WTC11 (cell line): ENCODE measurements at regions not wholly inside any gene's neighbourhood (a gene's known extent, or its start where the extent isn't known, plus 50 kb on each side); places are given as distances from the start of the nearest gene placed in this dataset.

Experiments used
- ATAC-seq: fragments of 200-7000 bp; cut with Tn5 transposase; 2 replicates; pipeline ENCODE4 v1.10.0; 2021; ENCODE audit warnings: mild to moderate bottlenecking, moderate library complexity
- CTCF ChIA-PET: fragments of 300-600 bp; sonication (Branson Sonifier 250); formaldehyde crosslinking; loops from one replicate; lab custom pipeline; 2021; ENCODE audit warnings: antibody characterized with exemption; lab: Charles Lee
- POLR2A ChIA-PET: fragments of 350-600 bp; sonication (Branson Sonifier 250); formaldehyde crosslinking; loops from one replicate; lab custom pipeline; 2021; ENCODE audit warnings: antibody characterized with exemption; lab: Charles Lee
- DNase-seq: peaks from one replicate; pipeline ENCODE4 v3.0.0; 2021; ENCODE audit warnings: low spot score
- H3K27ac Mint-ChIP-seq: 2 replicates; pipeline ENCODE4 v1.8.0; 2021; ENCODE audit warnings: mixed read lengths
- H3K27me3 Mint-ChIP-seq: 2 replicates; pipeline ENCODE4 v1.8.0; 2021; ENCODE audit warnings: low read depth, mild to moderate bottlenecking, moderate library complexity, mixed read lengths
- H3K36me3 Mint-ChIP-seq: 2 replicates; pipeline ENCODE4 v1.8.0; 2021; ENCODE audit warnings: mixed read lengths
- H3K4me1 Mint-ChIP-seq: 2 replicates; pipeline ENCODE4 v1.8.0; 2022; ENCODE audit warnings: mixed read lengths
- H3K4me3 Mint-ChIP-seq: 2 replicates; pipeline ENCODE4 v1.8.0; 2021; ENCODE audit warnings: mild to moderate bottlenecking, moderate library complexity, mixed read lengths
- H3K9me3 Mint-ChIP-seq: 2 replicates; pipeline ENCODE4 v1.8.0; 2021; ENCODE audit warnings: mixed read lengths
- CBFB ChIP-seq: sonication (generic); formaldehyde crosslinking; IDR thresholded peaks from 2 replicates; pipeline ENCODE4 v1.8.1; 2022; ENCODE audit warnings: mild to moderate bottlenecking, low read depth, missing genetic modification reagents
- CDX4 ChIP-seq: fragments of 250-450 bp; sonication (Bioruptor Pico); IDR thresholded peaks from 2 replicates; pipeline ENCODE4 v1.9.0; 2021; ENCODE audit warnings: moderate library complexity, mild to moderate bottlenecking, inconsistent platforms, borderline replicate concordance
- CREB1 ChIP-seq: sonication (generic); formaldehyde crosslinking; IDR thresholded peaks from 2 replicates; pipeline ENCODE4 v1.8.0; 2023; ENCODE audit warnings: mild to moderate bottlenecking, missing genetic modification reagents
- CREM ChIP-seq: sonication (generic); formaldehyde crosslinking; IDR thresholded peaks from 2 replicates; pipeline ENCODE4 v1.8.1; 2022; ENCODE audit warnings: mild to moderate bottlenecking, missing genetic modification reagents, moderate library complexity
- E2F4 ChIP-seq: sonication (generic); formaldehyde crosslinking; IDR thresholded peaks from 2 replicates; pipeline ENCODE4 v1.8.1; 2022; ENCODE audit warnings: low read depth, mild to moderate bottlenecking, moderate library complexity, missing genetic modification reagents, borderline replicate concordance
- ESRRA ChIP-seq: sonication (generic); formaldehyde crosslinking; IDR thresholded peaks from 2 replicates; pipeline ENCODE4 v1.8.1; 2022; ENCODE audit warnings: mild to moderate bottlenecking, missing genetic modification reagents, borderline replicate concordance
- FOXK1 ChIP-seq: sonication (generic); formaldehyde crosslinking; IDR thresholded peaks from 2 replicates; pipeline ENCODE4 v1.8.0; 2022; ENCODE audit warnings: mild to moderate bottlenecking, moderate library complexity, missing genetic modification reagents
- FOXP1 ChIP-seq: sonication (generic); formaldehyde crosslinking; IDR thresholded peaks from 2 replicates; pipeline ENCODE4 v1.8.0; 2022; ENCODE audit warnings: missing genetic modification reagents, mild to moderate bottlenecking, moderate library complexity, borderline replicate concordance
- FOXP4 ChIP-seq: sonication (generic); formaldehyde crosslinking; IDR thresholded peaks from 2 replicates; pipeline ENCODE4 v1.8.0; 2022; ENCODE audit warnings: mild to moderate bottlenecking, missing genetic modification reagents
- JUN ChIP-seq: sonication (generic); formaldehyde crosslinking; IDR thresholded peaks from 2 replicates; pipeline ENCODE4 v1.8.0; 2023; ENCODE audit warnings: mild to moderate bottlenecking, missing genetic modification reagents
- MAX ChIP-seq: sonication (generic); formaldehyde crosslinking; IDR thresholded peaks from 2 replicates; pipeline ENCODE4 v1.8.0; 2022; ENCODE audit warnings: mild to moderate bottlenecking, missing genetic modification reagents
- MLX ChIP-seq: sonication (generic); formaldehyde crosslinking; IDR thresholded peaks from 2 replicates; pipeline ENCODE4 v1.8.1; 2023; ENCODE audit warnings: mild to moderate bottlenecking, missing genetic modification reagents, moderate library complexity
- NFATC4 ChIP-seq: fragments of 250-450 bp; sonication (Bioruptor Pico); IDR thresholded peaks from 2 replicates; pipeline ENCODE4 v1.9.0; 2021; ENCODE audit warnings: mild to moderate bottlenecking
- NR3C1 ChIP-seq: sonication (generic); formaldehyde crosslinking; conservative IDR thresholded peaks from 2 replicates; pipeline ENCODE4 v1.8.1; 2023; ENCODE audit warnings: low read depth, mild to moderate bottlenecking, missing genetic modification reagents
- RELA ChIP-seq: sonication (generic); formaldehyde crosslinking; IDR thresholded peaks from 2 replicates; pipeline ENCODE4 v1.8.1; 2022; ENCODE audit warnings: missing genetic modification reagents, mild to moderate bottlenecking, borderline replicate concordance
- RORB ChIP-seq: fragments of 250-450 bp; sonication (Bioruptor Pico); IDR thresholded peaks from 2 replicates; pipeline ENCODE4 v1.9.0; 2021; ENCODE audit warnings: mild to moderate bottlenecking
- TCF7 ChIP-seq: sonication (generic); formaldehyde crosslinking; IDR thresholded peaks from 2 replicates; pipeline ENCODE4 v1.8.0; 2022; ENCODE audit warnings: mild to moderate bottlenecking, low read depth, missing genetic modification reagents, moderate library complexity
- ZBTB21 ChIP-seq: sonication (generic); formaldehyde crosslinking; IDR thresholded peaks from 2 replicates; pipeline ENCODE4 v1.8.1; 2023; ENCODE audit warnings: mild to moderate bottlenecking, missing genetic modification reagents, borderline replicate concordance
- ZBTB43 ChIP-seq: sonication (generic); formaldehyde crosslinking; IDR thresholded peaks from 2 replicates; pipeline ENCODE4 v1.8.1; 2023; ENCODE audit warnings: mild to moderate bottlenecking, missing genetic modification reagents
- ZNF121 ChIP-seq: sonication (generic); formaldehyde crosslinking; IDR thresholded peaks from 2 replicates; pipeline ENCODE4 v1.8.0; 2023; ENCODE audit warnings: missing genetic modification reagents
- ZNF396 ChIP-seq: fragments of 250-450 bp; sonication (Bioruptor Pico); IDR thresholded peaks from 2 replicates; pipeline ENCODE4 v1.8.0; 2021; ENCODE audit warnings: mild to moderate bottlenecking, moderate library complexity, borderline replicate concordance
- ZNF416 ChIP-seq: fragments of 250-450 bp; sonication (Bioruptor Pico); IDR thresholded peaks from 2 replicates; pipeline ENCODE4 v1.9.0; 2021; ENCODE audit warnings: mild to moderate bottlenecking, inconsistent platforms
- TF ChIP-seq, protein P1 (sequence below): sonication (generic); formaldehyde crosslinking; IDR thresholded peaks from 2 replicates; pipeline ENCODE4 v1.8.0; 2023; ENCODE audit warnings: missing genetic modification reagents
- TF ChIP-seq, protein P2 (sequence below): sonication (generic); formaldehyde crosslinking; IDR thresholded peaks from 2 replicates; pipeline ENCODE4 v1.8.1; 2023; ENCODE audit warnings: mild to moderate bottlenecking, missing genetic modification reagents, moderate library complexity
- TF ChIP-seq, protein P3 (sequence below): sonication (generic); formaldehyde crosslinking; IDR thresholded peaks from 2 replicates; pipeline ENCODE4 v1.8.1; 2022; ENCODE audit warnings: low read depth, missing genetic modification reagents, borderline replicate concordance

- H3K27me3 Mint-ChIP-seq: no peaks in the 10 kb centered on the region
- H3K9me3 Mint-ChIP-seq: no peaks in the 10 kb centered on the region
- H3K4me1 Mint-ChIP-seq: peaks cover 6% of the 10 kb centered on the region
- DNase-seq (no peak), ATAC-seq (no peak)
- no peak overlapping the region for H3K4me3 Mint-ChIP-seq
- no peak overlapping the region for H3K27ac Mint-ChIP-seq
- TF ChIP-seq MLX (CRISPR knock-in tag) (no peak), RELA (CRISPR knock-in tag) (no peak), ZNF416 (CRISPR knock-in tag) (no peak), NFATC4 (CRISPR knock-in tag) (no peak), ZBTB43 (no peak), E2F4 (no peak), ESRRA (CRISPR knock-in tag) (no peak), RORB (no peak), CDX4 (CRISPR knock-in tag) (no peak), JUN (CRISPR knock-in tag) (no peak), MAX (no peak), TCF7 (CRISPR knock-in tag) (no peak), ZNF121 (CRISPR knock-in tag) (no peak), ZBTB21 (no peak), CREB1 (no peak)
- TF ChIP-seq, protein P1, sequence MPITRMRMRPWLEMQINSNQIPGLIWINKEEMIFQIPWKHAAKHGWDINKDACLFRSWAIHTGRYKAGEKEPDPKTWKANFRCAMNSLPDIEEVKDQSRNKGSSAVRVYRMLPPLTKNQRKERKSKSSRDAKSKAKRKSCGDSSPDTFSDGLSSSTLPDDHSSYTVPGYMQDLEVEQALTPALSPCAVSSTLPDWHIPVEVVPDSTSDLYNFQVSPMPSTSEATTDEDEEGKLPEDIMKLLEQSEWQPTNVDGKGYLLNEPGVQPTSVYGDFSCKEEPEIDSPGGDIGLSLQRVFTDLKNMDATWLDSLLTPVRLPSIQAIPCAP (CRISPR knock-in tag): no peak
- TF ChIP-seq, protein P2, sequence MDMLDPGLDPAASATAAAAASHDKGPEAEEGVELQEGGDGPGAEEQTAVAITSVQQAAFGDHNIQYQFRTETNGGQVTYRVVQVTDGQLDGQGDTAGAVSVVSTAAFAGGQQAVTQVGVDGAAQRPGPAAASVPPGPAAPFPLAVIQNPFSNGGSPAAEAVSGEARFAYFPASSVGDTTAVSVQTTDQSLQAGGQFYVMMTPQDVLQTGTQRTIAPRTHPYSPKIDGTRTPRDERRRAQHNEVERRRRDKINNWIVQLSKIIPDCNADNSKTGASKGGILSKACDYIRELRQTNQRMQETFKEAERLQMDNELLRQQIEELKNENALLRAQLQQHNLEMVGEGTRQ (CRISPR knock-in tag): no peak
- POLR2A ChIA-PET: no interaction called here
- no peaks in the 10 kb centered on the region for H3K36me3 Mint-ChIP-seq
- CTCF ChIA-PET: no interaction called here
Measured at GRCh38 chr4:34678431-34678830, 1565.9 kb downstream of the ARAP2 start.

GRCh38 chr4:34679228-34679627 lies 1565.1 kb downstream of the ARAP2 start:
- H3K4me3 Mint-ChIP-seq: no peak overlapping the region
- ChIA-PET CTCF (no interaction called here), POLR2A (interaction anchor here (0.6 kb wide), 1 partner anchor 19 kb away, joined by 4 read pairs; no protein-coding TSS in a partner anchor)
- H3K27ac Mint-ChIP-seq: no peak overlapping the region
- no peak for ATAC-seq
- no peak for DNase-seq
- H3K27me3 Mint-ChIP-seq: no peaks in the 10 kb centered on the region
- TF ChIP-seq CBFB (CRISPR knock-in tag): no peak
- no peak for TF ChIP-seq FOXK1 (CRISPR knock-in tag)
- no peak for TF ChIP-seq JUN (CRISPR knock-in tag)
- TF ChIP-seq ZBTB21: no peak
- no peak for TF ChIP-seq NR3C1 (CRISPR knock-in tag)
- no peak for TF ChIP-seq FOXP1 (CRISPR knock-in tag)
- TF ChIP-seq, protein P3, sequence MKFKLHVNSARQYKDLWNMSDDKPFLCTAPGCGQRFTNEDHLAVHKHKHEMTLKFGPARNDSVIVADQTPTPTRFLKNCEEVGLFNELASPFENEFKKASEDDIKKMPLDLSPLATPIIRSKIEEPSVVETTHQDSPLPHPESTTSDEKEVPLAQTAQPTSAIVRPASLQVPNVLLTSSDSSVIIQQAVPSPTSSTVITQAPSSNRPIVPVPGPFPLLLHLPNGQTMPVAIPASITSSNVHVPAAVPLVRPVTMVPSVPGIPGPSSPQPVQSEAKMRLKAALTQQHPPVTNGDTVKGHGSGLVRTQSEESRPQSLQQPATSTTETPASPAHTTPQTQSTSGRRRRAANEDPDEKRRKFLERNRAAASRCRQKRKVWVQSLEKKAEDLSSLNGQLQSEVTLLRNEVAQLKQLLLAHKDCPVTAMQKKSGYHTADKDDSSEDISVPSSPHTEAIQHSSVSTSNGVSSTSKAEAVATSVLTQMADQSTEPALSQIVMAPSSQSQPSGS: no peak
- TF ChIP-seq CREM (CRISPR knock-in tag): no peak
- no peak for TF ChIP-seq ZNF396 (CRISPR knock-in tag)
- no peak for TF ChIP-seq FOXP4 (CRISPR knock-in tag)
- H3K36me3 Mint-ChIP-seq: no peaks in the 10 kb centered on the region
- no peaks in the 10 kb centered on the region for H3K9me3 Mint-ChIP-seq
- peaks cover 6% of the 10 kb centered on the region for H3K4me1 Mint-ChIP-seq
